ENCODE measurements at regions not wholly inside any gene's neighbourhood (a gene's known extent, or its start where the extent isn't known, plus 50 kb on each side); places are given as distances from the start of the nearest gene placed in this dataset.

DNA sequence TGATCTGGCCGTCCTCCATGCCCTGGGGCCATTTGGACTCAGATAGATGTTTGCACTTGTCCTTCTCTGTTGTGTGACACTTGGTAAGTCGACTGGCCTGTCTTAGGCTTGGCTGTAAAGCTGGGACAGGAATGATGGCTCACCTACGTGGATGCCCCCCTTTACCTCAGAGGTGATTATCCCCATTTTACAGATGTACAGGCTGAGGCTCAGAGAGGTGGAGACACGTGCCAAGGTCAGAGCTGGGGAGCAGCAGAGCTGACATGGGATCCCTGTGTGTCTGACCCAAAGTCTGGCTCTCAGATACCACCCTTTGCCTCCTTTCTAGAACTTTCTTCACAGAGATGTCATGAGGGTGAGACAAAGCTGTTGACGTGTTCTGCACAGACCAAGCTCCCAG lies 71.3 kb upstream of the CIBAR2 start:
- no peak for TF ChIP-seq TAF1 (IDR thresholded peaks at IDR 0.05; ENCODE audit: low read depth)
- TF ChIP-seq MXI1 (conservative IDR thresholded peaks at IDR 0.05; ENCODE audit: poor library complexity, severe bottlenecking) = no peak
- no peak for TF ChIP-seq RAD21 (conservative IDR thresholded peaks at IDR 0.05)
- TF ChIP-seq, protein P1, sequence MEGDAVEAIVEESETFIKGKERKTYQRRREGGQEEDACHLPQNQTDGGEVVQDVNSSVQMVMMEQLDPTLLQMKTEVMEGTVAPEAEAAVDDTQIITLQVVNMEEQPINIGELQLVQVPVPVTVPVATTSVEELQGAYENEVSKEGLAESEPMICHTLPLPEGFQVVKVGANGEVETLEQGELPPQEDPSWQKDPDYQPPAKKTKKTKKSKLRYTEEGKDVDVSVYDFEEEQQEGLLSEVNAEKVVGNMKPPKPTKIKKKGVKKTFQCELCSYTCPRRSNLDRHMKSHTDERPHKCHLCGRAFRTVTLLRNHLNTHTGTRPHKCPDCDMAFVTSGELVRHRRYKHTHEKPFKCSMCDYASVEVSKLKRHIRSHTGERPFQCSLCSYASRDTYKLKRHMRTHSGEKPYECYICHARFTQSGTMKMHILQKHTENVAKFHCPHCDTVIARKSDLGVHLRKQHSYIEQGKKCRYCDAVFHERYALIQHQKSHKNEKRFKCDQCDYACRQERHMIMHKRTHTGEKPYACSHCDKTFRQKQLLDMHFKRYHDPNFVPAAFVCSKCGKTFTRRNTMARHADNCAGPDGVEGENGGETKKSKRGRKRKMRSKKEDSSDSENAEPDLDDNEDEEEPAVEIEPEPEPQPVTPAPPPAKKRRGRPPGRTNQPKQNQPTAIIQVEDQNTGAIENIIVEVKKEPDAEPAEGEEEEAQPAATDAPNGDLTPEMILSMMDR (IDR thresholded peaks at IDR 0.05; ENCODE audit: poor library complexity, severe bottlenecking) = no peak
- TF ChIP-seq, protein P2, sequence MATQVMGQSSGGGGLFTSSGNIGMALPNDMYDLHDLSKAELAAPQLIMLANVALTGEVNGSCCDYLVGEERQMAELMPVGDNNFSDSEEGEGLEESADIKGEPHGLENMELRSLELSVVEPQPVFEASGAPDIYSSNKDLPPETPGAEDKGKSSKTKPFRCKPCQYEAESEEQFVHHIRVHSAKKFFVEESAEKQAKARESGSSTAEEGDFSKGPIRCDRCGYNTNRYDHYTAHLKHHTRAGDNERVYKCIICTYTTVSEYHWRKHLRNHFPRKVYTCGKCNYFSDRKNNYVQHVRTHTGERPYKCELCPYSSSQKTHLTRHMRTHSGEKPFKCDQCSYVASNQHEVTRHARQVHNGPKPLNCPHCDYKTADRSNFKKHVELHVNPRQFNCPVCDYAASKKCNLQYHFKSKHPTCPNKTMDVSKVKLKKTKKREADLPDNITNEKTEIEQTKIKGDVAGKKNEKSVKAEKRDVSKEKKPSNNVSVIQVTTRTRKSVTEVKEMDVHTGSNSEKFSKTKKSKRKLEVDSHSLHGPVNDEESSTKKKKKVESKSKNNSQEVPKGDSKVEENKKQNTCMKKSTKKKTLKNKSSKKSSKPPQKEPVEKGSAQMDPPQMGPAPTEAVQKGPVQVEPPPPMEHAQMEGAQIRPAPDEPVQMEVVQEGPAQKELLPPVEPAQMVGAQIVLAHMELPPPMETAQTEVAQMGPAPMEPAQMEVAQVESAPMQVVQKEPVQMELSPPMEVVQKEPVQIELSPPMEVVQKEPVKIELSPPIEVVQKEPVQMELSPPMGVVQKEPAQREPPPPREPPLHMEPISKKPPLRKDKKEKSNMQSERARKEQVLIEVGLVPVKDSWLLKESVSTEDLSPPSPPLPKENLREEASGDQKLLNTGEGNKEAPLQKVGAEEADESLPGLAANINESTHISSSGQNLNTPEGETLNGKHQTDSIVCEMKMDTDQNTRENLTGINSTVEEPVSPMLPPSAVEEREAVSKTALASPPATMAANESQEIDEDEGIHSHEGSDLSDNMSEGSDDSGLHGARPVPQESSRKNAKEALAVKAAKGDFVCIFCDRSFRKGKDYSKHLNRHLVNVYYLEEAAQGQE (IDR thresholded peaks at IDR 0.05; ENCODE audit: borderline replicate concordance) = no peak
- TF ChIP-seq POLR2AphosphoS5 (IDR thresholded peaks at IDR 0.05) = no peak
- no peak for TF ChIP-seq EP300 (conservative IDR thresholded peaks at IDR 0.05; ENCODE audit: poor library complexity, severe bottlenecking)
- no peak for TF ChIP-seq SMC3 (conservative IDR thresholded peaks at IDR 0.05; ENCODE audit: poor library complexity)
- TF ChIP-seq EZH2 (IDR thresholded peaks at IDR 0.05; ENCODE audit: borderline replicate concordance, insufficient read depth, low read length, poor library complexity, severe bottlenecking) = no peak
- no peak overlapping the region for H2AFZ ChIP-seq (ENCODE audit: low read depth, low read length)
- no peaks in the 10 kb centered on the region for H3K27me3 ChIP-seq (ENCODE audit: insufficient read depth, low read depth, low read length)
- H4K20me1 ChIP-seq (ENCODE audit: insufficient read depth) = no peaks in the 10 kb centered on the region
- no peak overlapping the region for H3K27ac ChIP-seq (ENCODE audit: low read length)
- no peaks in the 10 kb centered on the region for H3K79me2 ChIP-seq (replicated peaks; ENCODE audit: insufficient read depth, low read length)
- no peak overlapping the region for H3K9ac ChIP-seq (ENCODE audit: low read length)
- peaks cover 9% of the 10 kb centered on the region for H3K9me3 ChIP-seq (ENCODE audit: low read length)
- no peak overlapping the region for H3K4me2 ChIP-seq (ENCODE audit: low read length)
- H3F3A ChIP-seq (ENCODE audit: insufficient read depth, low read length, poor library complexity, severe bottlenecking) = no peaks in the 10 kb centered on the region
- H3K9me2 ChIP-seq (ENCODE audit: insufficient read depth, low read length) = no peaks in the 10 kb centered on the region
- no peaks in the 10 kb centered on the region for H3K36me3 ChIP-seq (ENCODE audit: insufficient read depth, low read length)
- H3K4me3 ChIP-seq (ENCODE audit: low read length) = no peak overlapping the region

DNA sequence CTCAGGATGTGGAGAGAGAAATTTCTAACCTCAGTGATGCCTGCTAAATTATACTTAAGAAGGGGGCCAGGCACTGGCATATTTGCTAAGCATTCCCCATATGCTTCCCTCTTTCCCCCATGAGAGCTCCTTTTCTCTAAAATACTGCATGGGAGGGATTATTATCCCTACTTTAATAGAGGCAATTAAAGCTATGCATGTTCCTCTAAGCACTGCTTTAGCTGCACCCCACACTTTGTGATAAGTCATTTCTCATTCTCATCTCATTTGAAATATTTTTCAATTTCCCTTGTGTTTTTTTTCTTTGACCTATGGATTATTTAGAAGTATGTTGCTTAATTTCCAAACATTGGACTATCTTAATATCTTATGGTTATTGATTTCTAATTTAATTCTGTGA lies 72.1 kb upstream of the CIBAR2 start:
- Histone ChIP-seq H4K20me1 (ENCODE audit: insufficient read depth) (no peaks in the 10 kb centered on the region), H3K4me2 (ENCODE audit: low read length) (no peak overlapping the region), H2AFZ (ENCODE audit: low read depth, low read length) (no peak overlapping the region), H3K27me3 (ENCODE audit: insufficient read depth, low read depth, low read length) (no peaks in the 10 kb centered on the region), H3K79me2 (replicated peaks; ENCODE audit: insufficient read depth, low read length) (no peaks in the 10 kb centered on the region), H3K27ac (ENCODE audit: low read length) (no peak overlapping the region), H3K9ac (ENCODE audit: low read length) (no peak overlapping the region), H3F3A (ENCODE audit: insufficient read depth, low read length, poor library complexity, severe bottlenecking) (no peaks in the 10 kb centered on the region), H3K36me3 (ENCODE audit: insufficient read depth, low read length) (no peaks in the 10 kb centered on the region), H3K9me2 (ENCODE audit: insufficient read depth, low read length) (no peaks in the 10 kb centered on the region), H3K9me3 (ENCODE audit: low read length) (peaks cover 9% of the 10 kb centered on the region), H3K4me3 (ENCODE audit: low read length) (no peak overlapping the region)
- TF ChIP-seq, protein P1 (IDR thresholded peaks at IDR 0.05; ENCODE audit: poor library complexity, severe bottlenecking) = no peak
- no peak for TF ChIP-seq EP300 (conservative IDR thresholded peaks at IDR 0.05; ENCODE audit: poor library complexity, severe bottlenecking)
- TF ChIP-seq POLR2AphosphoS5 (IDR thresholded peaks at IDR 0.05) = no peak
- no peak for TF ChIP-seq RAD21 (conservative IDR thresholded peaks at IDR 0.05)
- TF ChIP-seq, protein P2 (IDR thresholded peaks at IDR 0.05; ENCODE audit: borderline replicate concordance) = no peak
- TF ChIP-seq SMC3 (conservative IDR thresholded peaks at IDR 0.05; ENCODE audit: poor library complexity) = no peak
- no peak for TF ChIP-seq TAF1 (IDR thresholded peaks at IDR 0.05; ENCODE audit: low read depth)
- TF ChIP-seq MXI1 (conservative IDR thresholded peaks at IDR 0.05; ENCODE audit: poor library complexity, severe bottlenecking) = no peak
- no peak for TF ChIP-seq EZH2 (IDR thresholded peaks at IDR 0.05; ENCODE audit: borderline replicate concordance, insufficient read depth, low read length, poor library complexity, severe bottlenecking)
